Right hindlimb (tissue), 1 donor: ENCODE measurements at regions not wholly inside any gene's neighbourhood (a gene's known extent, or its start where the extent isn't known, plus 50 kb on each side); places are given as distances from the start of the nearest gene placed in this dataset.
"Not testable (repeated sequence)": the region's sequence is repeated elsewhere in the genome, so short reads cannot be mapped to it uniquely, and the experiment has no call there.

Experiments used
- DNase-seq: peaks from one replicate; pipeline ENCODE4 v3.0.0-alpha.2; 2018

DNA sequence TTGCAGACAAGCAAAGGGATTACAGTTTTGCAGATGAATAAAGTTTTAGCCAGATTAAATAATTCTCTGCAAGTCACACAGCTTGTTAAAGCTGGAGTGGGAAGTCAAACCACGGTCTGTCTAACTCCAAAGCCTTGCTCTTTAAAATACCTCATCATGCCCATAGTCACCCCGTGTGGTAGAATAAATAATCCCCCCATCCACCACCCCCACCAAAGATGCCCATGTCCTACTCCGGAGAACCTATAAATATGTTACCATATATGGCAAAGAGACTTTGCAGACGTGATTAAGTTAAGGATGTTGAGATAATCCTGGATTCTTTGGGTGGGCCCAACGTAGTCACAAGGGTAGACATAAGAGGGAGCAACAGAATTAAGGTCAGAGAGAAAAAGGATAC, 118.7 kb downstream of the BEND2 start:
- no peak for DNase-seq

DNA sequence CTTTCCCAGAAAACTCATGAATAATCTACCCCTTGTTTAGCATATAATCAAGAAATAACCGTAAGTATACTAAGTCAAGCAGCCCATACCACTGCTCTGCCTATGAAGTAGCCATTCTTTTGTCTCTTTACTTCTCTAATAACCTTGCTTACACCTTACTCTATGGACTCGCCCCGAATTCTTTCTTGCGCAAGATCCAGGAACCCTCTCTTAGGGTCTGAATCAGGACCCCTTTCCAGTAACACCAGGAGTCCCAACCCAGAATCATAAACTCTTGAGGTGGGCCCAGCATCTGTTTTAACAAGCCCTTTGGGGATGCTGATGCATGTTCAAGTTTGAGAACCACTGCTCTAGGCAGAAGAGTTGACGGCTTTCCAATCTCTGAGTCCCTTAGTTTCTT, 119.6 kb downstream of the BEND2 start:
- no peak for DNase-seq

DNA sequence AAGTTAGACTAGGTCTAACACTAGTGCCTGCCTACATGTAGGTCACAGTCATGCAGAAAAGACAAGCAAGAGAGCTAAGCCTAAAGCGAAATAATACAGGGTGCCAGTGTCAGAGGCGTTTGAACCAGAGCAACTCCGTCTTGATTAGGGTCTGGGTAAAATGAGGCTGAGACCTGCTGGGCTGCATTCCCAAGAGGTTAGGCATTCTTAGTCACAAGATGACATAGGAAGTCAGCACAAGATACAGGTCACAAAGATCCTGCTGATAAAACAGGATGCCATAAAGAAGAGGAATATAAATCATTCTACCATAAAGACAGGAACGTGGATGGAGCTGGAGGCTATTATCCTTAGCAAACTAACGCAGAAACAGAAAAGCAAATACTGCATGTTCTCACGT, 120.9 kb downstream of the BEND2 start:
- DNase-seq = no peak

DNA sequence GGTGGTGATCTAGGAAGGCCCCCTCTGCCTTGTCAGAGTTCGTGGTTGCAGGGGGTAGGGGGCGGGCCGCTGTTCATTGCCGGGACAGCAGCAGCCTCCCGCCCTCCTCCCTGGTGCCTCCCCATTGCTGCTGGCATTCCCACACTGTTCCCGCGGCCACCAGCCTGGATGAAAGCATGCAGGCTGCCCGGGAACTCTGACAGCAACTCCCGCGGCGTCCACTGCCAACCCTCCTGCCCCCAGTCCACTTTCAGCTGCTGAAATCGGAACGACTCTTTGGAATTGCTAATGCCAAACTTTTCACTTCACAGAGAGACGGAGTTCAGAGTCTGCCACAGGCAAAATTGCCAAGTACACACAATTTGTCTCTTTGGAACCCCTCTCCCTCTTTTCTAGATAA, 121.9 kb downstream of the BEND2 start:
- DNase-seq = peak; percentile 19

DNA sequence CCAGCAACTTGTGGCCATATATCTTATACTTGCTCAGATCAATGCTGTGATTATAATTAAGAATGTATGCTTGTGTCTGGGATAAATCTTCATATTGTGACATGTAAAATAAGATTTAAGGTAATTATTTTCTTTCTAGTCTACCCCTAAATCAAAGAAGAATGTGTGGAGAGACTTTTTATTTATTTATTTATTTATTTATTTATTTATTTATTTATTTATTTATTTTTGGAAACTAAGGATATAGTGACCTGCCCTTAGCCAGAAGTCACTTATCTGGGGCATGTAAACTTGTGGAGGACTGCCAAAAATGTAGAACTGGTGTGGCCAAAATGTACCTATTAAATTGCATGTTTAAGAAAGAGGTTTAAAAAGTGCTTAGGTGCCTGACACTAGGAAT, 144.3 kb downstream of the BEND2 start:
- DNase-seq = no peak

DNA sequence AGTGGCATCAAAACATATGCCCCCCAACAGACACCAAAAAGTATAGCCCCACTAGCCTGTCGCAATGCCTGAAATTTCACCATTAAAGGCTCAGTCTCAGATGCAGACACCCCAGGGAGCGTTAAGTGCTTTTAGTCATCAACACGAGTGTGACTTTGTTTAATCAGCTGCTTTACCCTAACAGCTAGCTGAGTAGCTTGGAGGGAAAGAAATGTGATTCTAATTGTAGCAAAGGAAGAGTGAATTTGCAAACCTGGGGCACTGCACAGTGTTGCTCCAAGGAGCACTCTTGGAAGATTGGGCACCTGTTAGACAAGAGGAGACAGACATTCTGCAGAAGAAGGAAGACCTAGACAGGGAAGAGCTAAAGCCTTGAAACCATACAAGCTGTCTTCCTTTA, 145.1 kb downstream of the BEND2 start:
- DNase-seq = no peak

DNA sequence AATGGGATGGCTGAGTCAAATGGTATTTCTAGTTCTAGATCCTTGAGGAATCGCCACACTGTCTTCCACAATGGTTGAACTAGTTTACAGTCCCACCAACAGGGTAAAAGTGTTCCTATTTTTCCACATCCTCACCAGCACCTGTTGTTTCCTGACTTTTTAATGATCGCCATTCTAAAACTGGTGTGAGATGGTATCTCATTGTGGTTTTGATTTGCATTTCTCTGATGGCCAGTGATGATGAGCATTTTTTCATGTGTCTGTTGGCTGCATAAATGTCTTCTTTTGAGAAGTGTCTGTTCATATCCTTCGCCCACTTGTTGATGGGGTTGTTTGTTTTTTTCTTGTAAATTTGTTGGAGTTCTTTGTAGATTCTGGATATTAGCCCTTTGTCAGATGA, 152.6 kb downstream of the BEND2 start:
- DNase-seq = not testable (repeated sequence)

DNA sequence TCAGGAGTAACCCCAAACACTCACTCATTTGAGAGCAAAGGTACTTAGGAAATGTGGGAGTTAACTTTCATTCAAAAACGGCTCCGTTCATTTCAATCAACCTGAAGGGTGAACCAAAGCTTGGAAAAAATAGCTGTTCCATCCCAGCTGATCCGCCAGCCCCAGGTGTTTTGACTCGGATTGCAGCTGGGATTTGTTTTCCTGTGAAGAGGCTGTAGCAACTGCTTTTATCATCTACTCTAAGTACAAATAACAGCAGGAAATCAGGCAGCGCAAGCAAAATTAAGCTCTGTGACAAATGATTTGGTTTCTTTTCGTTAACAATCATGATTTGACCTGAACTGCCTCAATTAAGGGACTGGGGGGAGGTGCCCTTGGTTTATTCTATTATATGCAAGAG, 154.7 kb downstream of the BEND2 start:
- no peak for DNase-seq

DNA sequence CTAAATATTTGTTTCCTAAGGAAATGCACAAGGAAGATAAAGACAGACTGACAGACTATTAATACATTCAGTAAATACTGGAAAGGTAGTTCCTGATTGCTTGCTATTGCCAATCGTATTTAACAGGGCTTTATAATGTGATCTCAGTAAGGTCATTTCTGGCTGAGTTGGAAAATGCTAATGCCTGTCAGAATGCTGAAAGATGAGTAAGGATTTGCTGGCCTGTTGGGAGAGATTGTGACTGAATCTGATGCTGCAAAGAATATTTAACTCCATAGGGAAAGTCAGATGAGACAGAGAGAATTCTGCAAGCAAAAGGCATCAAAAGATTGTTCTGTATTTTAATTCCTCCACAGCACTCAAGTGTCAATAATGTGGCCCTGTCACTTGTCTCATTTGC, 169.0 kb downstream of the BEND2 start:
- no peak for DNase-seq

DNA sequence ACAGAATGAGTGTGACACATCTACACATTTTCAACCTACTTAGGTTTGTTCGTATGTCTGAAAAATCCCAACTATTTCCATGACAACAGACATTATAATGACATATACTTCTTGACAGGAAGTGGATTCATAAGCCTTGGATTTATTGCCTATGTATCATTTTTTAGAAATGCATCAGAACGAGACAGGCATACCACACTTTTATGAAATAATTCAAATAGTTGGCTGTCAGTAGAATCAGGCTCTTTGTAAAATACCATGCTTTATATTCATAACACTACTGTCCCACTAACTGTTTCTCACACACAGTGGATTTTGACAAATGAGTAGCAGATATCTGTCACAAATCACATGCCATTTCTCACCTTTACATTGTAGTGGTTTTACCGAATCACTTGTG, 173.2 kb downstream of the BEND2 start:
- DNase-seq = no peak

DNA sequence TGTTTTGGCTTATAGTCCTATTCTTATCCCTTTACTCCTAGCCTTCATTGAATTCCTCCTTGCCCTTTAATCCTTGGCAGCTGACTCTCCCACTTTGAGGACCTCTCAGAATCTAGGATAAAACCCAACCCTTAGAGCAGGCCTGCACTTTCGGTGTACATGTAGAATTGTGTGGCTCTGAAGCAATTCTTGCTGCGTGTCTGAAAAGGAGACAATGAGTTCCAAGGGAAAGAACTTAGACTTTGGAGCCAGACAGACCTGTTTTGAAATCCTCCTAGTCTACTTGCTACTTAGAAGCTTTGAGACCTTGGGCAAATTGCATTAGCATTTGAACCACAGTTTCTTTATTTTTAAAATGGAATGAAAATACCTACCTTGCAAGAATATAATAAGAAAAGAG, 175.2 kb downstream of the BEND2 start:
- DNase-seq = no peak

DNA sequence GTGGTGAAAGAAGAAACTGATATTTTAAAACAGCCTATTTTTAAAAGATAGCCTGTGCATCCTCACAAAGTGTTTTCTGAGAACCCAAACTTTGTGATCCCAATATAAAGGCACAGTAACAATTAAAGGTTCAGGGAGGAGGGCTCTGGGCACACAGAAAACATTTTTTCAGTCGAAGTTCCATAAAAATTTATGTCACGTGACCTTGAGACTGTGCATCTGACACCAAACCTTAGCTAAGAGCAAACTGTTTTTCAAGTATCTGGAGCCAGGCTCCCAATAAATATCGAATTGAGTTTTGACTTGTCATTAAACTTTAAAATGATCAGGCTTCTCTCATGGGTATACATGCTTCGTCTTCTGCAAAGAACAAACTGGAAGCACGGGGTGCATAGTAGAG, 177.9 kb downstream of the BEND2 start:
- no peak for DNase-seq

DNA sequence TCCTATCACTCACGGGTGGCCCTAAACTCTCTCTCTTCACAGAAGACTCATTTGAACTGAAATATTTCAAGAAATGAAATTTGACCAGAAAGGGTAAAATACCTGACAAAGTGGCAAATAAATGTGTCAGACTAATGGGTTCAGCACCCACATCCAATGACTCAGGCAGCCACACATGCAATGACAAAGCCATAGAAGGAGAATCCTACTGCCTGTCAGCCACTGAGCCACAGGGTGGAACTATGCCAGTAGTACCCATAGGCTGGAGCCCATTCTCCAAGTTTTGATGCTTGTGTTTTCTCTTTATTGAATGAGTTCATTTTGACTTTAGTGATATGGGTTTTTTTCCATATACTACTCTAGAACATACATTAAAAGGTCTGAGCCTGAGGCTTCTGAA, 179.0 kb downstream of the BEND2 start:
- DNase-seq = no peak

DNA sequence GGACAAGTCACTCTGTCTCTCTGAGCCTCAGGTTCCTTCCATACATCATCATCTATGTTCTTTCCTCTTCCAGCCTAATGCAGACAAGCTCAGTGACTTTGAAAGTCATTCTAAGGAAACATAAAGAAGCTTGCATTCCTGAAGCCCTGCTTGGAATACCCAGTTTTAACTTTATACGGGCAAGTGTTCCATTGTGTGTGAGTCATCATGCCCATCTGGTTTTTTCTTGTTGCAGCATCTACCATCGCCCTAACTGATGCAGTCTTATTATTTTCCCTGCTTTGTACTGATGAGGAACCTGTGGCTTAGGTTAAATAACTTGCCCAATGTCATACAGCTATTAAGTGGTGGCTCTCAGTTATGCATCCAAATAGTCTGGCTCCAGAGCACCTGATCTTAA, 177.9 kb upstream of the RAI2 start:
- no peak for DNase-seq

DNA sequence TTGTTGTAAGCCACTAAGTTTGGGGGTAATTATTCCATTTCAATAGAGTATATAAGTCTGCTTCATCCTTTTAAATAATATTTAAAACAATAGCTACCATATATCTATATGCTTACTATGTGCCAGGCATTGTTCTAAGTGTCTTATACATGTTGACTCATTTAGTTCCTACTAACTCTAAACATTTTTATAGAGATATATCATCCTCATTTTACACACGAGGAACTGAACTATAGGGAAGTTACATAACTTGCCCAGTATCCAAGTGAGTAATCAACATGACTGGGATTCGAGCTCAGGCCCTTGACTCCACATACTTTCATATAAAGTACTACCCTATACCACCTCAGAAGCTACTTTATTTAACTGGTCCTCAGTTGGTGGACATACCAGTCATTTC, 175.3 kb upstream of the RAI2 start:
- DNase-seq = no peak

DNA sequence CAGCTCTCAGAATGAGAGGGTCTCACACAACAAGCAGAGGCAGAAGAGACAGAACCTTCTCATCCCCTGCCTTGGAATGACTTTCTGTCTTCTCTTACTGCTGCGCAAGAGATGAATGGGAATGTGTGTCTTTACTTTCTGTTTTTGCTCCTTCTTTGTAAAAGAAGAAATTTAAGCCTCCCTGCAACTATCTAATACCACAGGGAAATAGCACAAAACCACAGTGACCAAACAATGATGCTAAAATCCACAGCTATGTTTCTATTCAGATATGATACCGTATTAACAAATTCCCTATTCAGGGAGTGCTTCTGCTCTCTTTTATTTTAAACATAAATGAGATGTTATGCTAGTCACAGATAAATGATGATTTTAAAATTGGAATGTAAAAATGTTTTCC, 173.8 kb upstream of the RAI2 start:
- DNase-seq = no peak

DNA sequence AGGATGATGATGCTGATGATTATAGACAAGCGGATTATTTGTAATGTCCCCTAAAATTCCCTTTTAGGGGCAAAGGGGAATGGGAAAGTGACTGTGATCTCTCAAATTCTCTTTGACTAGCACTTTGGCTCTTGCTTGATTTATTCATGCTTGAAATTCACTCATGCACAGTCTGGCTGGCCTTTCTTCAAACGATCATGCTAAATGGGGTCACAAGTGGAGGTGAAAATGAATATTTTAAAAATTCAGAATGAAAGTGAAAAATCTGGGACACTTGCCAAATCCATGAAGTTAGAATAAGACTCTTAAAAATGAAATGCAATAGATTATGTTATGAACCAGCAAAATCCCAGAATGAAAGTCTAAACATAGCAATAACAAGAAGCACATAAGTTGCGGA, 173.4 kb upstream of the RAI2 start:
- DNase-seq = no peak

DNA sequence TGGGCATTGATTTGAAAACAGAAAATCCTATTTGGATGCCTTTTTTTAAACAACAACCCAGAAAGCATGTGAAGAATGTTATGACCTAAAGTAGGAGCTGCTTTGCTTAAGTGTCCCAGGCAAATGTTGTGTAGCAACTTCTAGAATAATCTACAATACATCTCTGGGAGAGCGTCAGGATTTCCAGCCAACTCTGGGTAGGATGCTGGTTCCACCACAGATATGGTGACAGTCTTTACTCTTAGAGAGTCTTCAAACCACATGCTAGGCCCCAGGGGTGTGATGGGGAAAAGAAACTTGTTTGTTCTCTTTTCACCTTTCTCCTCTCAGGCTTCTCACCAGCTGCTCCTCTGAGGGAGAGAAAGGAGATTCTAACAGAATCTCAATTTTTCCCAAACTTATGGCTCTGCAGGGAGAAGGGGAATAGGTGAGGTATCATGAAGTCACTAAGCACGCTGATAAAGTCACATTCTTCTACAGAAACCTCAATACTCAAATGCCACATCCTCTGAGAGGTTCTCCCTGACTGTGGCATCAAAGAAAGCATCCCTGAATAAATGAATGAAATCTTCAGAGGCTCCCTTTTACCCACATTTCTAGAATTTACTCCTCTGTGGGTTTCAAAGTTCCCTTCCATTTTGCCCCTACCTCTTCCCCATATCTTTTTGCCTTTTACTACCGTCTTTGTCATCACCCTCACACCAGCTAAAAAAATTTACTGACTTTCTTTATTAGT, 171.6 kb upstream of the RAI2 start:
- DNase-seq = no peak

DNA sequence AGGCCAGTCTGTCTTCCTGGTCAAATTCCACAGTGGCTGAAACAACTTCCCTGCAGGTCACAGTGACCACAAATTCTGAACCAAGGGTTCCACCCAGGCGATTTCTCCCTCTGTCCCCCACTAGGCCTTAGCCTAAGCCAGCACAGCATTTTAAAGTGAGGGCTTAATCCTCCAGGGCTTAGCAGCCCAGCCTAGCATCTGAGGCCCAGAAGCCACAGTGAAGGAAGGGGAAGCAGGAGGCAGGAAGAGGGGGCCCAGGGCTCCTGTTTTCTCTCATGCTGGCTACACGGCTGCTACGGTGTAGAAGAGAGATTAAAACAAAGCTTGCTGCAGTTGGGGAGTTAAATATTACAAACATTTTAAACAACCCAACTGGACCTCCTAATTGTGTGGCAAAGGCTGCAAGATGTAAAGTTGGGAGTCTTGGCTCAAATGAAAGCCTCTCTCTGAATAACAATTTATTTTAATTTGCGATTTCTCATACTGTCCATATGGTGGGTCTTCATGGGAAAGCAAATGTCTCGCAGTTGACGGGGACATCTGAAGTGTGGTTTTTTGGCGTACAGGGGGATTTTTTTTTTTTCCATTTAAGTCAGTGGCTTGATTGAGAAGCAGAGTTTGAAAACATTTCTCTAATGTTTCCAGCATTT, 170.8 kb upstream of the RAI2 start:
- DNase-seq = no peak

DNA sequence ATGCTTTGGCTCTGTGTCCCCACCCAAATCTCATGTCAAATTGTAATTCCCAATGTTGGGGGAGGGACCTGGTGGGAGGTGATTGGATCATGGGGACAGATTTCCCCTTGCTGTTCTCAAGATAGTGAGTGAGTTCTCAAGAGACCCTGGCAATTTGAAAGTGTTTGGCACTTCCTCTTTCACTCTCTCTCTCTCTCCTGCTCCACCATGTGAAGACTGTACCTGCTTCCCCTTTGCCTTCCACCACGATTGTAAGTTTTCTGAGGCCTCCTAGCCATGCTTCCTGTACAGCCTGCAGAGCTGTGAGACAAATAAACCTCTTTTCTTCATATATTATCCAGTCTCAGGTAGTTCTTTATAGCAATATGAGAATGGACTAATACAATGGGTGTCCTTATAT, 169.6 kb upstream of the RAI2 start:
- not testable (repeated sequence) for DNase-seq

DNA sequence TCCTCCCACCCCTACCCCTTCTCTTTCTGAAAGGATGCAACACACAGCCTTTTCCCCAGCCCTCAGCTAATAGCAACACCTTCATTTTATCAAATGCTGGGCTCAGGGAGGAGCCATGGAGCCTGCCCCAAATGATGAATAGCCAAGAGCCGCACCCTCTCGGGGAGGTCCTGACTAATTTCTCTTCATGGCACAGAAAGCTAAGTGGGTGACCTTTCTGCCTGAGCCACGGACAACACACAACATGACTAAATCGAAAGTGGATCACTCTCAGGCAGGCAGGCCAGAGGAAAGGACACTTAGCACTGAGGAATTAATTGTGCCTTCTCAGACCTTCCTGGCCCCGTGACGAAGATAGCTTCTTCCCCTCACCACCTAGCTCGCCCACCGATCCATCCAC, 165.1 kb upstream of the RAI2 start:
- no peak for DNase-seq

DNA sequence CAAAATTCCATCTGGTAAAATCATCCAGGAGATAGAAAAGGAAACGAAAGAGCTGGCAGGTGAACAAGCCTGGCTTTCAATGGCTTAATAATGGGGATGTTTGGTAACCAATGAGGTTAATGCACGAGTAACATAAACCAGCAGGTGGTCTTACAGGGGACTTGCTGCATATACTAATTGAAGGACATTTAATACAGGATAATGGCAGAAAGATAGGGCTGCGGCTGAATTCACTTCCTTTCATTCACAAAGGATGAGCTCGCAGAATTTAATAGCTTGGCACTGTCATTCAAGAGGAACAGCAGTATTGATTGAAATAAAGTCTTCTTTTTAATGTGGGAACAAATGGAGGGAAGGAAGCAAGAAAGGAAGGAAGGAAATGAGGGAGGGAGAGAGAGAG, 156.3 kb upstream of the RAI2 start:
- no peak for DNase-seq

DNA sequence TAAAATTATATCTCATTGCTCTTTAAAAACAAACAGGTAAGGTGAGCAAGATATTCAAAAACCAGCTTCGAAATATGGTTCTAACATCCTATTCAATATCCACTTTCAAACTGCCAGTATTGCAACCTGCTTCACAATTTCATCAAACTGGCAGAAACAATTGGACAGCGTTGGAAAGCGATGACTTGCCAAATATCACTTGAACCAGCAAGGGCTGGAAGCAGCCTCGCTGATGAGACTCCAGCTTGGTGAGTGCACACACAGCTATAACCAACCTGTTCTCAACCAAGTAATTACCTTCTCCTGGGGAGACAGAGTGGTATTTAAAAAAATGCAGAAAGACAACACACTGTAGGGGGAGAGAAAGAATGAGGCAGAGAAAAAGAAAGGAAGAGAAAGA, 155.8 kb upstream of the RAI2 start:
- no peak for DNase-seq

DNA sequence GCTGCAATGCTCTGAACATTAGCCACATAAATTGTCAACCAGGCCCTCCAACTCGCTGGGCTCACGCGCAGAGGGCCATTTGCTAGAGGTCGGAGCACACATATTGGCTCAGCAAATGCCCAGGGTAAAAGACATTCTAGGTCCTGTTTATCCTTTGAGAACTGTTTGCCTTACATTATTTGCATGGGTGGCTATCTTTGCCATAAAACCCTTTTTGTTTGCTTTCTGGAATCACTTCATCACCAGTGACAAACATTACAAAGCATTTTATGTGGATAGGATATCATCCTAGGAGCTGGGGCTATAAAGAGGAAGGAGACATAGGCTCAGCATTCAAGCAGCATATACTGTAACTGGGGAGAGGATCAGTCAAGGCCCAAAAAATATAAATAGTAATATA, 149.2 kb upstream of the RAI2 start:
- no peak for DNase-seq

DNA sequence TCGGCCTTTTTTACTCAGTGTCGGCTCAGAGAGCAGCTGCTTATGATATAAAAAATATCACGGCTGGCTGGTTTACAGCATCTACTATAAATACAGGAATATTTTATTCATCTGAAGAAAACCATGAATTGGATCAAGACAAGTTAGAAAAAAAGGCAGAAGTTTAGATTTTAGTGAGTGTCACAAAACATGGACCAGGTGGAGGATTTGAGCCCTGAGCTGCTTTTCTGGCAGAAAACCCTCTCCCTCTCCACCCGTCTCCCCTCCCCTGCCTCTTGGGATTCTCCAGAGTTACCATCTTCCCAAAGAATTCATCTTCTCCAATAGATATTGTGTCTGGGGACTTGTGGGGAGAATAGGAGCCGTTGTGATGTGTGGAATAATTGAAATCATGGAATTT, 142.8 kb upstream of the RAI2 start:
- no peak for DNase-seq
